HepG2 (cell line): ENCODE measurements at regions not wholly inside any gene's neighbourhood (a gene's known extent, or its start where the extent isn't known, plus 50 kb on each side); places are given as distances from the start of the nearest gene placed in this dataset.

Experiments
- ATAC-seq: fragments of 200-7000 bp; cut with Tn5 transposase; 3 replicates; pipeline ENCODE4 v1.9.1; 2020; ENCODE audit warnings: mild to moderate bottlenecking, moderate library complexity
- BruUV-seq: library from RNA; stranded (reverse); fragments of 400-500 nt; replicated peaks from 2 replicates; lab custom pipeline; 2021; lab: Mats Ljungman, UMichigan
- CTCF ChIA-PET: fragments of 300-600 bp; formaldehyde crosslinking; extraction: SDS; loops from one replicate; lab custom pipeline; 2021; ENCODE audit warnings: low total read pairs, inconsistent platforms, low intra/inter-chr PET ratio; lab: Yijun Ruan, JAX
- POLR2A ChIA-PET: fragments of 350-600 bp; sonication (Branson Sonifier 250); formaldehyde crosslinking; loops from one replicate; lab custom pipeline; 2020; ENCODE audit warnings: antibody characterized with exemption, inconsistent platforms; lab: Yijun Ruan, JAX
- DNase-seq: peaks from one replicate; pipeline ENCODE4 v3.0.0-alpha.2; 2015; ENCODE audit warnings: low spot score
- FAIRE-seq: peaks from 3 replicates; lab custom pipeline; 2011; peaks lifted over from hg19 to GRCh38; lab: Jason Lieb, UNC
- H2AFZ ChIP-seq: one replicate; pipeline ENCODE4 v1.6.1; 2011; ENCODE audit warnings: low read length, inconsistent platforms
- H3K27ac ChIP-seq: fragments of 300-600 bp; 3 replicates; pipeline ENCODE4 v1.8.0; 2011; ENCODE audit warnings: mixed run types, mild to moderate bottlenecking, mixed read lengths, low read length, inconsistent platforms; ENCODE audit not compliant: insufficient read depth; ENCODE audit errors: extremely low read length
- H3K27me3 ChIP-seq, 2 experiments: fragments of 200-600 bp in 1 of 2; 2 replicates in 1 of 2; 3 replicates in 1 of 2; pipeline versions ENCODE4 v1.6.0 to v1.8.0; 2011; ENCODE audit warnings: low read length in 2 of 2, mild to moderate bottlenecking in 2 of 2, moderate library complexity in 2 of 2, inconsistent platforms in 1 of 2; ENCODE audit not compliant: insufficient read depth in 2 of 2, control insufficient read depth in 1 of 2
- H3K36me3 ChIP-seq, 2 experiments: fragments of 200-600 bp in 1 of 2; replicated peaks in 1 of 2; 2 replicates in 1 of 2; 3 replicates in 1 of 2; pipeline versions ENCODE4 v1.5.1 to v1.8.0; 2011; ENCODE audit warnings: low read length in 2 of 2, inconsistent platforms in 1 of 2; ENCODE audit not compliant: insufficient read depth in 2 of 2, control insufficient read depth in 1 of 2
- H3K4me1 ChIP-seq: 2 replicates; pipeline ENCODE4 v1.5.1; 2012; ENCODE audit warnings: low read length, inconsistent platforms; ENCODE audit not compliant: insufficient read depth
- H3K4me2 ChIP-seq: 2 replicates; pipeline ENCODE4 v1.6.0; 2011; ENCODE audit warnings: low read depth, low read length, inconsistent platforms
- H3K4me3 ChIP-seq, 3 experiments: fragments of 200-600 bp in 1 of 3; sonication (generic), shearing (Covaris generic) in 1 of 3; replicated peaks in 1 of 3; 2 replicates each; pipeline ENCODE4 v1.5.1; 2011 to 2016; ENCODE audit warnings: low read length in 3 of 3, inconsistent platforms in 2 of 3, low read depth in 2 of 3, mild to moderate bottlenecking in 2 of 3, control low read depth in 1 of 3, mixed read lengths in 1 of 3; ENCODE audit not compliant: insufficient read depth in 1 of 3
- H3K79me2 ChIP-seq: one replicate; pipeline ENCODE4 v1.6.1; 2011; ENCODE audit warnings: low read length, inconsistent platforms; ENCODE audit not compliant: insufficient read depth
- H3K9ac ChIP-seq: 2 replicates; pipeline ENCODE4 v1.6.0; 2011; ENCODE audit warnings: mild to moderate bottlenecking, low read depth, low read length, inconsistent platforms; ENCODE audit not compliant: insufficient read depth
- H3K9me3 ChIP-seq: 2 replicates; pipeline ENCODE4 v1.5.1; 2012; ENCODE audit warnings: mild to moderate bottlenecking, low read length
- H4K20me1 ChIP-seq: 2 replicates; pipeline ENCODE4 v1.6.0; 2011; ENCODE audit warnings: inconsistent platforms, mild to moderate bottlenecking, low read length, moderate library complexity; ENCODE audit not compliant: insufficient read depth
- AKAP8 ChIP-seq: sonication (generic); formaldehyde crosslinking; IDR thresholded peaks from 2 replicates; pipeline ENCODE4 v1.5.1; 2020; ENCODE audit warnings: mild to moderate bottlenecking, missing genetic modification reagents
- CEBPB ChIP-seq: IDR thresholded peaks from 2 replicates; pipeline ENCODE4 v1.6.1; 2011; ENCODE audit warnings: low read depth, low read length, improper control_type of control experiment, borderline replicate concordance
- ESRRA ChIP-seq: sonication (generic); formaldehyde crosslinking; IDR thresholded peaks from 2 replicates; pipeline ENCODE4 v1.5.1; 2020; ENCODE audit warnings: mild to moderate bottlenecking, low read depth, missing genetic modification reagents
- HDAC1 ChIP-seq: sonication (generic); formaldehyde crosslinking; IDR thresholded peaks from 2 replicates; pipeline ENCODE4 v1.5.1; 2020; ENCODE audit warnings: mild to moderate bottlenecking, missing genetic modification reagents
- HHEX ChIP-seq: IDR thresholded peaks from 2 replicates; pipeline ENCODE4 v1.6.1; 2016; ENCODE audit warnings: control low read depth
- ISX ChIP-seq: sonication (generic); formaldehyde crosslinking; conservative IDR thresholded peaks from 2 replicates; pipeline ENCODE4 v1.5.0; 2020; ENCODE audit warnings: missing genetic modification reagents
- KLF6 ChIP-seq: IDR thresholded peaks from 2 replicates; pipeline ENCODE4 v1.8.0; 2016; ENCODE audit warnings: missing biosample characterization, missing genetic modification reagents
- NCOA5 ChIP-seq: sonication (generic); formaldehyde crosslinking; IDR thresholded peaks from 2 replicates; pipeline ENCODE4 v1.4.0; 2020; ENCODE audit warnings: missing genetic modification reagents
- SNAPC2 ChIP-seq: sonication (generic); formaldehyde crosslinking; IDR thresholded peaks from 2 replicates; pipeline ENCODE4 v1.8.1; 2022; ENCODE audit warnings: mild to moderate bottlenecking, missing genetic modification reagents
- SRSF9 ChIP-seq: fragments of 200-400 bp; formaldehyde crosslinking; IDR thresholded peaks from 2 replicates; pipeline ENCODE4 v1.6.1; 2018; ENCODE audit warnings: borderline replicate concordance, mild to moderate bottlenecking, low read depth, low read length; ENCODE audit not compliant: insufficient read depth, poor library complexity, severe bottlenecking
- ZIK1 ChIP-seq: sonication (generic); formaldehyde crosslinking; IDR thresholded peaks from 2 replicates; pipeline ENCODE4 v1.5.0; 2020; ENCODE audit warnings: mild to moderate bottlenecking, low read depth, missing genetic modification reagents, borderline replicate concordance
- ZNF564 ChIP-seq: sonication (generic); formaldehyde crosslinking; IDR thresholded peaks from 2 replicates; pipeline ENCODE4 v1.8.1; 2023; ENCODE audit warnings: mild to moderate bottlenecking, missing genetic modification reagents
- ZNF776 ChIP-seq: sonication (generic); formaldehyde crosslinking; IDR thresholded peaks from 2 replicates; pipeline ENCODE4 v1.4.0; 2020; ENCODE audit warnings: mild to moderate bottlenecking, missing genetic modification reagents
- WGBS: methylation state at CpG from one replicate; pipeline ENCODE4 v1.1.6; 2017; ENCODE audit warnings: low lambda C conversion rate; 5-methylcytosine and 5-hydroxymethylcytosine counted together
- in situ Hi-C: cut with HindIII; loops from 2 replicates; pipeline ENCODE4 v1.10.0; 2017; ENCODE audit warnings: low pct_unique_long_range_greater_than_20kb; ENCODE audit not compliant: extremely low pct_ligation_motif_present
- intact Hi-C: fragments of 100-400 bp; cut with micrococcal nuclease; formaldehyde crosslinking; loops from one replicate; pipeline ENCODE4 v1.10.0; 2022; ENCODE audit not compliant: unreplicated experiment
- TF ChIP-seq, protein P1 (sequence below): sonication (generic); formaldehyde crosslinking; IDR thresholded peaks from 2 replicates; pipeline ENCODE4 v1.5.0; 2020; ENCODE audit warnings: missing genetic modification reagents
- TF ChIP-seq, protein P2 (sequence below): sonication (generic); formaldehyde crosslinking; IDR thresholded peaks from 2 replicates; pipeline ENCODE4 v1.4.0; 2020; ENCODE audit warnings: mild to moderate bottlenecking, missing genetic modification reagents
- TF ChIP-seq, protein P3 (sequence below): sonication (generic); formaldehyde crosslinking; IDR thresholded peaks from 2 replicates; pipeline ENCODE4 v1.8.0; 2022; ENCODE audit warnings: mild to moderate bottlenecking, missing genetic modification reagents, moderate library complexity
- TF ChIP-seq, protein P4 (sequence below): sonication (generic); formaldehyde crosslinking; IDR thresholded peaks from 2 replicates; pipeline ENCODE4 v1.4.0; 2020; ENCODE audit warnings: missing genetic modification reagents
- TF ChIP-seq, protein P5 (sequence below): sonication (generic); formaldehyde crosslinking; IDR thresholded peaks from 2 replicates; pipeline ENCODE4 v1.4.0; 2020; ENCODE audit warnings: missing genetic modification reagents

DNA sequence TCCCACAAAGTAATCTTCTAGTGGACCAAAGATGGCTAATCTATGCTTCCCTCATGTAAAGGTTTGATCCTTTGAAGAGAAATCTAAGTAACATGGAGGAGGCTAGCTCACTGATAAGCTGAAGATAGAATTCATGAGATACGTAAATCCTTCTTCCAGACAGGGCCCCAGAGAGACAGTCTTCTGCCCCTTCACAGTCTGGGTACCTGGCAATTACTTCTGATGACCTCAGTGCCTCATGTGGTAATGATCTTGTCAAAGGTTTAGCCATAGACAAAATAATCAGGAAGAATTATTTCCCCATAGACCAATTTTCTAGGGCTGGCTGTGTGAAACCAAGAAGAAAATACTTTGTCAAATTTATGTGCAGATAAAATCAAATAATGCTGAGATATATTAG is 495.8 kb downstream of the METTL4 start:
- no peak for DNase-seq
- ATAC-seq, result no peak
- Histone ChIP-seq H3K9ac (no peak overlapping the region), H3K4me3 (no peak overlapping the region), H2AFZ (no peak overlapping the region), H3K27me3 (no peaks in the 10 kb centered on the region), H3K9me3 (no peaks in the 10 kb centered on the region)
- no peak for FAIRE-seq
- CTCF ChIA-PET, result no interaction called here
- TF ChIP-seq ZNF564 (no peak), NCOA5 (CRISPR knock-in tag) (no peak), ZNF776 (no peak)
- TF ChIP-seq, all 625 proteins: peak for 0
- H4K20me1 ChIP-seq, result no peaks in the 10 kb centered on the region
- H3K27ac ChIP-seq, result no peak overlapping the region
- in situ Hi-C loops, result no loop called here
- 27% methylated on average over 1 of the region's 1 CpG for WGBS
- no peak overlapping the region for H3K4me2 ChIP-seq
- no TSS peak for BruUV-seq
- intact Hi-C loops, result no loop called here
- POLR2A ChIA-PET, result no interaction called here
- H3K79me2 ChIP-seq, result no peaks in the 10 kb centered on the region
- no peaks in the 10 kb centered on the region for H3K4me1 ChIP-seq
- H3K36me3 ChIP-seq, result no peaks in the 10 kb centered on the region

DNA sequence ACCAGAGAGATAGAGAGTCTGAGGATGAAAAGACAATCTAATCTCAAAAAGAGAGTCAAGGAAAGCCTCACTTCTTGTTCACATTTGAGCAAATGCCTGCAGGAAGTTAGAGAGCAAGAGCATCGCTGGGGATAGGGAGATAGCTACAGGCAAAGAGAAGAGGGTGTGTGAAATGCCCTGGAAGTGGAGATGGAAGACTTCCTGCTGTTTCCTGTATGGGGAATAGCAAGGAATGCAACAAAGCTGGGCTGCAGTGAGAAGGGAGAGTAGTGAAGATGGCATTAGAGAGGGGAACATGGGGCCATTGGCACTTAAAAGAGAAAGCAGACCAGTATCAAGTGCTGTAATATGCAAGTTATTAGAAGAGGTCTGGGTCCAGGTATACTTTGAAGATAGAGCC is 488.6 kb downstream of the METTL4 start:
- no peak overlapping the region for H3K9ac ChIP-seq
- no TSS peak for BruUV-seq
- no peak for ATAC-seq
- no peak for DNase-seq
- CTCF ChIA-PET, result no interaction called here
- FAIRE-seq, result no peak
- no peak overlapping the region for H3K4me3 ChIP-seq
- no peaks in the 10 kb centered on the region for H3K4me1 ChIP-seq
- no peak overlapping the region for H3K27ac ChIP-seq
- H3K9me3 ChIP-seq, result no peaks in the 10 kb centered on the region
- 4% methylated on average over 1 of the region's 1 CpG for WGBS
- in situ Hi-C loops (no loop called here), intact Hi-C loops (no loop called here)
- H3K4me2 ChIP-seq, result no peak overlapping the region
- no peaks in the 10 kb centered on the region for H3K27me3 ChIP-seq
- H2AFZ ChIP-seq, result no peak overlapping the region
- POLR2A ChIA-PET, result no interaction called here
- no peaks in the 10 kb centered on the region for H4K20me1 ChIP-seq
- no peaks in the 10 kb centered on the region for H3K79me2 ChIP-seq
- no peaks in the 10 kb centered on the region for H3K36me3 ChIP-seq
- TF ChIP-seq, protein P1, sequence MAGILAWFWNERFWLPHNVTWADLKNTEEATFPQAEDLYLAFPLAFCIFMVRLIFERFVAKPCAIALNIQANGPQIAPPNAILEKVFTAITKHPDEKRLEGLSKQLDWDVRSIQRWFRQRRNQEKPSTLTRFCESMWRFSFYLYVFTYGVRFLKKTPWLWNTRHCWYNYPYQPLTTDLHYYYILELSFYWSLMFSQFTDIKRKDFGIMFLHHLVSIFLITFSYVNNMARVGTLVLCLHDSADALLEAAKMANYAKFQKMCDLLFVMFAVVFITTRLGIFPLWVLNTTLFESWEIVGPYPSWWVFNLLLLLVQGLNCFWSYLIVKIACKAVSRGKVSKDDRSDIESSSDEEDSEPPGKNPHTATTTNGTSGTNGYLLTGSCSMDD (CRISPR knock-in tag), result no peak
- TF ChIP-seq, protein P2, sequence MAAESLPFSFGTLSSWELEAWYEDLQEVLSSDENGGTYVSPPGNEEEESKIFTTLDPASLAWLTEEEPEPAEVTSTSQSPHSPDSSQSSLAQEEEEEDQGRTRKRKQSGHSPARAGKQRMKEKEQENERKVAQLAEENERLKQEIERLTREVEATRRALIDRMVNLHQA (CRISPR knock-in tag), result no peak
- TF ChIP-seq CEBPB (no peak), SNAPC2 (CRISPR knock-in tag) (no peak), ZIK1 (no peak), AKAP8 (CRISPR knock-in tag) (no peak), KLF6 (CRISPR knock-in tag) (no peak), ESRRA (no peak), HDAC1 (CRISPR knock-in tag) (no peak), HHEX (CRISPR knock-in tag) (no peak), SRSF9 (no peak), ISX (no peak)
- TF ChIP-seq, protein P3, sequence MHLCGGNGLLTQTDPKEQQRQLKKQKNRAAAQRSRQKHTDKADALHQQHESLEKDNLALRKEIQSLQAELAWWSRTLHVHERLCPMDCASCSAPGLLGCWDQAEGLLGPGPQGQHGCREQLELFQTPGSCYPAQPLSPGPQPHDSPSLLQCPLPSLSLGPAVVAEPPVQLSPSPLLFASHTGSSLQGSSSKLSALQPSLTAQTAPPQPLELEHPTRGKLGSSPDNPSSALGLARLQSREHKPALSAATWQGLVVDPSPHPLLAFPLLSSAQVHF (CRISPR knock-in tag), result no peak
- TF ChIP-seq, protein P4, sequence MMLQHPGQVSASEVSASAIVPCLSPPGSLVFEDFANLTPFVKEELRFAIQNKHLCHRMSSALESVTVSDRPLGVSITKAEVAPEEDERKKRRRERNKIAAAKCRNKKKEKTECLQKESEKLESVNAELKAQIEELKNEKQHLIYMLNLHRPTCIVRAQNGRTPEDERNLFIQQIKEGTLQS (CRISPR knock-in tag), result no peak
- TF ChIP-seq, protein P5, sequence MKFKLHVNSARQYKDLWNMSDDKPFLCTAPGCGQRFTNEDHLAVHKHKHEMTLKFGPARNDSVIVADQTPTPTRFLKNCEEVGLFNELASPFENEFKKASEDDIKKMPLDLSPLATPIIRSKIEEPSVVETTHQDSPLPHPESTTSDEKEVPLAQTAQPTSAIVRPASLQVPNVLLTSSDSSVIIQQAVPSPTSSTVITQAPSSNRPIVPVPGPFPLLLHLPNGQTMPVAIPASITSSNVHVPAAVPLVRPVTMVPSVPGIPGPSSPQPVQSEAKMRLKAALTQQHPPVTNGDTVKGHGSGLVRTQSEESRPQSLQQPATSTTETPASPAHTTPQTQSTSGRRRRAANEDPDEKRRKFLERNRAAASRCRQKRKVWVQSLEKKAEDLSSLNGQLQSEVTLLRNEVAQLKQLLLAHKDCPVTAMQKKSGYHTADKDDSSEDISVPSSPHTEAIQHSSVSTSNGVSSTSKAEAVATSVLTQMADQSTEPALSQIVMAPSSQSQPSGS (CRISPR knock-in tag), result no peak
